CD4-positive, alpha-beta T cell treated with Interleukin-2 at 100 ng/mL for 4 hours (primary cell): ENCODE measurements at regions not wholly inside any gene's neighbourhood (a gene's known extent, or its start where the extent isn't known, plus 50 kb on each side); places are given as distances from the start of the nearest gene placed in this dataset.
"Not testable (repeated sequence)": the region's sequence is repeated elsewhere in the genome, so short reads cannot be mapped to it uniquely, and the experiment has no call there.

Experiments
- DNase-seq: peaks from one replicate; pipeline ENCODE4 v3.0.0-alpha.2; 2020; ENCODE audit warnings: low spot score

- no peak for DNase-seq
Observed at GRCh38 chr4:74544655-74545361, 99.9 kb downstream of the AREG start.

GRCh38 chr4:74545448-74545847 lies 100.5 kb downstream of the AREG start:
- DNase-seq, result no peak

- DNase-seq, result no peak
Observed at GRCh38 chr4:74546057-74546456, 101.1 kb downstream of the AREG start.

GRCh38 chr4:74547042-74547441 lies 102.1 kb downstream of the AREG start:
- no peak for DNase-seq

- no peak for DNase-seq
Observed at GRCh38 chr4:74548561-74548960, 103.6 kb downstream of the AREG start.

- DNase-seq, result no peak
Observed at GRCh38 chr4:74549936-74550335, 105.0 kb downstream of the AREG start.

GRCh38 chr4:74555231-74555630 lies 110.3 kb downstream of the AREG start:
- no peak for DNase-seq

GRCh38 chr4:74555843-74556242 lies 110.9 kb downstream of the AREG start:
- no peak for DNase-seq

- DNase-seq, result no peak
Observed at GRCh38 chr4:74559853-74560252, 114.9 kb downstream of the AREG start.

GRCh38 chr4:74567981-74568380 lies 123.0 kb downstream of the AREG start:
- DNase-seq, result no peak

GRCh38 chr4:74570095-74570494 lies 125.2 kb downstream of the AREG start:
- DNase-seq, result no peak

GRCh38 chr4:74578329-74578728 lies 133.4 kb downstream of the AREG start:
- DNase-seq, result no peak

GRCh38 chr4:74578865-74579264 lies 133.9 kb downstream of the AREG start:
- not testable (repeated sequence) for DNase-seq

GRCh38 chr4:74583089-74583700 lies 138.3 kb downstream of the AREG start:
- no peak for DNase-seq

GRCh38 chr4:74583757-74584156 lies 138.8 kb downstream of the AREG start:
- no peak for DNase-seq

GRCh38 chr4:74588350-74588749 lies 143.4 kb downstream of the AREG start:
- DNase-seq, result no peak

- DNase-seq, result no peak
Observed at GRCh38 chr4:74590476-74590875, 145.5 kb downstream of the AREG start.

GRCh38 chr4:74598611-74599325 lies 153.8 kb downstream of the AREG start:
- DNase-seq, result no peak

- DNase-seq, result no peak
Observed at GRCh38 chr4:74603186-74603585, 158.2 kb downstream of the AREG start.

- no peak for DNase-seq
Observed at GRCh38 chr4:74608151-74608949, 163.4 kb downstream of the AREG start.

- DNase-seq, result no peak
Observed at GRCh38 chr4:74610491-74610890, 165.6 kb downstream of the AREG start.

- DNase-seq, result no peak
Observed at GRCh38 chr4:74612837-74613236, 167.9 kb downstream of the AREG start.
